ENCODE measurements at regions not wholly inside any gene's neighbourhood (a gene's known extent, or its start where the extent isn't known, plus 50 kb on each side); places are given as distances from the start of the nearest gene placed in this dataset.
"Not testable (repeated sequence)": the region's sequence is repeated elsewhere in the genome, so short reads cannot be mapped to it uniquely, and the experiment has no call there.

DNA sequence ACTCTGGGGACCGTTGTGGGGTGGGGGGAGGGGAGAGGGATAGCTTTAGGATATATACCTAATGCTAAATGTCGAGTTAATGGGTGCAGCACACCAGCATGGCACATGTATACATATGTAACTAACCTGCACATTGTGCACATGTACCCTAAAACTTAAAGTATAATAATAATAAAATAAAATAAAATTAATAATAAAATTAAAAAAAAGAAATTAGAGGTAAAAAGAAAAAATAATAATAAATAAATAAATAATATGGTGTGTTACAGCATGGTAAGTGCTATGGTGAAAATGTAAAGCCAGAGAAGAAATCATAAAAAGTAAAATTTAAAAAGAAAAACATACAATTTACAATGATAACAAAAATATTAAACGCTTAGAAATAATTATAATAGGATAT, 552.8 kb upstream of the PBX1 start:
- DNase-seq (ENCODE audit: extremely low read depth in 1 of 4, low spot score in 3 of 4); H3K79me2 ChIP-seq (ENCODE audit: control insufficient read depth, insufficient read depth, low read length); H3K36me3 ChIP-seq (ENCODE audit: control insufficient read depth, insufficient read depth, low read length); H3K4me3 ChIP-seq; H4K20me1 ChIP-seq (replicated peaks; ENCODE audit: control insufficient read depth, insufficient read depth, low read length); H3K9me1 ChIP-seq (ENCODE audit: control insufficient read depth, insufficient read depth, low read length); H3K27ac ChIP-seq (ENCODE audit: extremely low read depth, low read depth, low read length); H2AFZ ChIP-seq (ENCODE audit: low read depth, low read length); ATAC-seq; CTCF ChIA-PET (ENCODE audit: low intra/inter-chr PET ratio); POLR2A ChIA-PET; in situ Hi-C loops (cut with MboI); H3K4me2 ChIP-seq (ENCODE audit: insufficient read depth, low read length); H3K9ac ChIP-seq (ENCODE audit: insufficient read depth in 1 of 2, low read depth in 2 of 2, low read length in 2 of 2); FAIRE-seq; H3K27me3 ChIP-seq (ENCODE audit: control insufficient read depth in 2 of 2, insufficient read depth in 2 of 2, low read length in 2 of 2); H3K9me3 ChIP-seq (replicated peaks; ENCODE audit: control insufficient read depth, insufficient read depth, low read depth, low read length); H3K4me1 ChIP-seq (replicated peaks in 1 of 2; ENCODE audit: control insufficient read depth in 2 of 2, insufficient read depth in 2 of 2, low read length in 2 of 2); intact Hi-C loops (cut with micrococcal nuclease); BruUV-seq (replicated peaks): not testable (repeated sequence)
- WGBS (ENCODE audit: insufficient coverage, low coverage, missing lambda C conversion rate): 0% methylated on average over 2 of the region's 3 CpGs

GRCh38 chr1:164006621-164007020, 552.4 kb upstream of the PBX1 start:
- H3K4me3 ChIP-seq: no peak overlapping the region
- WGBS (ENCODE audit: insufficient coverage, low coverage, missing lambda C conversion rate): 8% methylated on average over 4 of the region's 4 CpGs
- H3K9ac ChIP-seq (ENCODE audit: insufficient read depth in 1 of 2, low read depth in 2 of 2, low read length in 2 of 2): no peak overlapping the region
- no peaks in the 10 kb centered on the region for H3K4me1 ChIP-seq (replicated peaks in 1 of 2; ENCODE audit: control insufficient read depth in 2 of 2, insufficient read depth in 2 of 2, low read length in 2 of 2)
- no peak overlapping the region for H2AFZ ChIP-seq (ENCODE audit: low read depth, low read length)
- ChIA-PET POLR2A (no interaction called here), CTCF (ENCODE audit: low intra/inter-chr PET ratio) (no interaction called here)
- no peaks in the 10 kb centered on the region for H3K9me1 ChIP-seq (ENCODE audit: control insufficient read depth, insufficient read depth, low read length)
- intact Hi-C loops (cut with micrococcal nuclease): no loop called here
- H3K36me3 ChIP-seq (ENCODE audit: control insufficient read depth, insufficient read depth, low read length): no peaks in the 10 kb centered on the region
- H3K4me2 ChIP-seq (ENCODE audit: insufficient read depth, low read length): no peak overlapping the region
- in situ Hi-C loops (cut with MboI): no loop called here
- no peak overlapping the region for H3K27ac ChIP-seq (ENCODE audit: extremely low read depth, low read depth, low read length)
- no peaks in the 10 kb centered on the region for H3K9me3 ChIP-seq (replicated peaks; ENCODE audit: control insufficient read depth, insufficient read depth, low read depth, low read length)
- DNase-seq (ENCODE audit: extremely low read depth in 1 of 4, low spot score in 3 of 4) (no peak), FAIRE-seq (no peak), ATAC-seq (no peak)
- H3K79me2 ChIP-seq (ENCODE audit: control insufficient read depth, insufficient read depth, low read length): no peaks in the 10 kb centered on the region
- H3K27me3 ChIP-seq (ENCODE audit: control insufficient read depth in 2 of 2, insufficient read depth in 2 of 2, low read length in 2 of 2): no peaks in the 10 kb centered on the region
- no TSS peak for BruUV-seq (replicated peaks)
- H4K20me1 ChIP-seq (replicated peaks; ENCODE audit: control insufficient read depth, insufficient read depth, low read length): no peaks in the 10 kb centered on the region
- no peak for TF ChIP-seq ZNF232 (CRISPR knock-in tag; IDR thresholded peaks at IDR 0.05)
- TF ChIP-seq, protein P1, sequence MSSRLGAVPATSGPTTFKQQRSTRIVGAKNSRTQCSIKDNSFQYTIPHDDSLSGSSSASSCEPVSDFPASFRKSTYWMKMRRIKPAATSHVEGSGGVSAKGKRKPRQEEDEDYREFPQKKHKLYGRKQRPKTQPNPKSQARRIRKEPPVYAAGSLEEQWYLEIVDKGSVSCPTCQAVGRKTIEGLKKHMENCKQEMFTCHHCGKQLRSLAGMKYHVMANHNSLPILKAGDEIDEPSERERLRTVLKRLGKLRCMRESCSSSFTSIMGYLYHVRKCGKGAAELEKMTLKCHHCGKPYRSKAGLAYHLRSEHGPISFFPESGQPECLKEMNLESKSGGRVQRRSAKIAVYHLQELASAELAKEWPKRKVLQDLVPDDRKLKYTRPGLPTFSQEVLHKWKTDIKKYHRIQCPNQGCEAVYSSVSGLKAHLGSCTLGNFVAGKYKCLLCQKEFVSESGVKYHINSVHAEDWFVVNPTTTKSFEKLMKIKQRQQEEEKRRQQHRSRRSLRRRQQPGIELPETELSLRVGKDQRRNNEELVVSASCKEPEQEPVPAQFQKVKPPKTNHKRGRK (tag; IDR thresholded peaks at IDR 0.05): no peak
- TF ChIP-seq POLR2AphosphoS2 (IDR thresholded peaks at IDR 0.05; ENCODE audit: low read length): no peak
- TF ChIP-seq ILK (tag; IDR thresholded peaks at IDR 0.05; ENCODE audit: borderline replicate concordance, low read depth): no peak
- TF ChIP-seq CBX5 (IDR thresholded peaks at IDR 0.05; ENCODE audit: borderline replicate concordance, low read depth): no peak
- TF ChIP-seq STAG1 (CRISPR knock-in tag; IDR thresholded peaks at IDR 0.05; ENCODE audit: borderline replicate concordance): no peak
- no peak for TF ChIP-seq DIDO1 (tag; IDR thresholded peaks at IDR 0.05; ENCODE audit: low read depth)
- no peak for TF ChIP-seq FUS (optimal IDR thresholded peaks at IDR 0.05; ENCODE audit: low read depth, low read length)
- TF ChIP-seq TFAM (CRISPR knock-in tag; conservative IDR thresholded peaks at IDR 0.05): no peak
- no peak for TF ChIP-seq CBX8 (IDR thresholded peaks at IDR 0.05; ENCODE audit: borderline replicate concordance, extremely low read depth, low read depth, low read length, poor library complexity, severe bottlenecking)
- TF ChIP-seq MAZ (CRISPR knock-in tag; conservative IDR thresholded peaks at IDR 0.05 in 1 of 2, IDR thresholded peaks at IDR 0.05 in 1 of 2): no peak
- TF ChIP-seq MECOM (CRISPR knock-in tag; IDR thresholded peaks at IDR 0.05): no peak

Data from K562 (cell line).